ENCODE measurements at regions not wholly inside any gene's neighbourhood (a gene's known extent, or its start where the extent isn't known, plus 50 kb on each side); places are given as distances from the start of the nearest gene placed in this dataset.

GRCh38 chr10:105674448-105674847 is 1033.4 kb downstream of the SORCS3 start:
- TF ChIP-seq CTCF (conservative IDR thresholded peaks at IDR 0.05; ENCODE audit: low read length) (no peak), EZH2phosphoT487 (IDR thresholded peaks at IDR 0.05; ENCODE audit: borderline replicate concordance, low read depth, low read length) (no peak)
